ENCODE measurements at regions not wholly inside any gene's neighbourhood (a gene's known extent, or its start where the extent isn't known, plus 50 kb on each side); places are given as distances from the start of the nearest gene placed in this dataset.

- no peak for DNase-seq (ENCODE audit: low spot score)
- Histone ChIP-seq H3K4me3 (ENCODE audit: severe bottlenecking) (no peak overlapping the region), H3K27me3 (ENCODE audit: insufficient read depth, poor library complexity, severe bottlenecking) (no peaks in the 10 kb centered on the region), H3K36me3 (ENCODE audit: low read depth) (no peaks in the 10 kb centered on the region), H3K27ac (ENCODE audit: poor library complexity, severe bottlenecking) (peak overlapping the region; percentile 19), H3K4me1 (ENCODE audit: insufficient read depth, poor library complexity, severe bottlenecking) (peaks cover 17% of the 10 kb centered on the region), H3K9me3 (ENCODE audit: severe bottlenecking) (no peaks in the 10 kb centered on the region)
- no peak for TF ChIP-seq CTCF (IDR thresholded peaks at IDR 0.05; ENCODE audit: poor library complexity, severe bottlenecking)
- peak; percentile 78 for ATAC-seq (ENCODE audit: low read depth)
Measured at GRCh38 chr4:29549342-29549741, 1170.8 kb upstream of the PCDH7 start.

- Histone ChIP-seq H3K27me3 (ENCODE audit: insufficient read depth, poor library complexity, severe bottlenecking) (no peaks in the 10 kb centered on the region), H3K9me3 (ENCODE audit: severe bottlenecking) (no peaks in the 10 kb centered on the region), H3K36me3 (ENCODE audit: low read depth) (no peaks in the 10 kb centered on the region), H3K4me3 (ENCODE audit: severe bottlenecking) (no peak overlapping the region), H3K4me1 (ENCODE audit: insufficient read depth, poor library complexity, severe bottlenecking) (peaks cover 17% of the 10 kb centered on the region), H3K27ac (ENCODE audit: poor library complexity, severe bottlenecking) (no peak overlapping the region)
- no peak for TF ChIP-seq CTCF (IDR thresholded peaks at IDR 0.05; ENCODE audit: poor library complexity, severe bottlenecking)
- ATAC-seq (ENCODE audit: low read depth) (no peak), DNase-seq (ENCODE audit: low spot score) (no peak)
Measured at GRCh38 chr4:29551821-29552220, 1168.3 kb upstream of the PCDH7 start.

DNA sequence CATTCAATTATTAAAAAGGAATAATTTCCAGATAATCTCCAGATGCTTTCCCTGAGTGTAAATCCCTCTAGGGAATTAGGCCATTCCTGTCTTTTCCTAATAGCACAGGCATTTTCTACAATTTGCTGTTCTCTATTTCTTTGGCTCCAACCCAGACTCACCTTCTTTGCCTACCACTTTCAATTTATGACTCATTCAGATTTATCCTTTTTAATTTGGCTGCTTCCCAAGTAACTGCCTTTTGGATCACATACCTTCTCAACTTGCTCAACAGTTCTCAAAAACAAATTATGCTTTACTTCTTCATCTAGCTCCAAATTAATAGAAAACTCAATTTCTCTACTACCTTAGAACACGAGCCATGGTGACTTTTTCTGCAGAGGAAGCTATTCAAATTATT, 1166.3 kb upstream of the PCDH7 start:
- TF ChIP-seq CTCF (IDR thresholded peaks at IDR 0.05; ENCODE audit: poor library complexity, severe bottlenecking): no peak
- DNase-seq (ENCODE audit: low spot score) (no peak), ATAC-seq (ENCODE audit: low read depth) (peak; percentile 67)
- H3K36me3 ChIP-seq (ENCODE audit: low read depth): no peaks in the 10 kb centered on the region
- no peak overlapping the region for H3K27ac ChIP-seq (ENCODE audit: poor library complexity, severe bottlenecking)
- H3K27me3 ChIP-seq (ENCODE audit: insufficient read depth, poor library complexity, severe bottlenecking): no peaks in the 10 kb centered on the region
- H3K4me1 ChIP-seq (ENCODE audit: insufficient read depth, poor library complexity, severe bottlenecking): peaks cover 17% of the 10 kb centered on the region
- no peak overlapping the region for H3K4me3 ChIP-seq (ENCODE audit: severe bottlenecking)
- no peaks in the 10 kb centered on the region for H3K9me3 ChIP-seq (ENCODE audit: severe bottlenecking)

DNA sequence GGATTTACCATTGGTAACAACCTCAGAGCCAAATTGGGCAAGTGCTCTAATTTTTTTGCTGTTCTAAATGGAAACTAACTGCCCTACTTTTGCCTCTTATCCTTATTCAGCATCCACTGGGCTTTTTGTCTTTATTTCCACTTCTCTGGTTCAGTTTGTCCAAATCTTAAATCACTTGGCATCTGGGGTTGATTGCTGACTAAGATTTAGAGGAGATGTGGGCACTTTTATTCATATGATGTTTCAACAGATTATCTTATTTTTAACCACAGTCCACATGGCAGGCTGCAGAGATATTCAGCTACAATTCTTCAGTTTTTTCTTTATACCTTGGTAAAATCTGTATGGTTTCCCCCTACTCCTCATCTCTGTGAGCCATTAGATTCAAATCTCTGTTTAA, 1161.4 kb upstream of the PCDH7 start:
- H3K4me3 ChIP-seq (ENCODE audit: severe bottlenecking): no peak overlapping the region
- TF ChIP-seq CTCF (IDR thresholded peaks at IDR 0.05; ENCODE audit: poor library complexity, severe bottlenecking): no peak
- no peak for DNase-seq (ENCODE audit: low spot score)
- no peaks in the 10 kb centered on the region for H3K36me3 ChIP-seq (ENCODE audit: low read depth)
- no peaks in the 10 kb centered on the region for H3K27me3 ChIP-seq (ENCODE audit: insufficient read depth, poor library complexity, severe bottlenecking)
- H3K4me1 ChIP-seq (ENCODE audit: insufficient read depth, poor library complexity, severe bottlenecking): peaks cover 5% of the 10 kb centered on the region
- ATAC-seq (ENCODE audit: low read depth): no peak
- no peaks in the 10 kb centered on the region for H3K9me3 ChIP-seq (ENCODE audit: severe bottlenecking)
- H3K27ac ChIP-seq (ENCODE audit: poor library complexity, severe bottlenecking): no peak overlapping the region

- ATAC-seq (ENCODE audit: low read depth) (no peak), DNase-seq (ENCODE audit: low spot score) (no peak)
- Histone ChIP-seq H3K27ac (ENCODE audit: poor library complexity, severe bottlenecking) (no peak overlapping the region), H3K9me3 (ENCODE audit: severe bottlenecking) (no peaks in the 10 kb centered on the region), H3K4me3 (ENCODE audit: severe bottlenecking) (no peak overlapping the region), H3K4me1 (ENCODE audit: insufficient read depth, poor library complexity, severe bottlenecking) (peaks cover under 1% of the 10 kb centered on the region), H3K36me3 (ENCODE audit: low read depth) (no peaks in the 10 kb centered on the region), H3K27me3 (ENCODE audit: insufficient read depth, poor library complexity, severe bottlenecking) (no peaks in the 10 kb centered on the region)
- TF ChIP-seq CTCF (IDR thresholded peaks at IDR 0.05; ENCODE audit: poor library complexity, severe bottlenecking): no peak
Measured at GRCh38 chr4:29559286-29559685, 1160.9 kb upstream of the PCDH7 start.

Data from RWPE2 (cell line).